Breast epithelium (tissue), 4 donors: ENCODE measurements at regions not wholly inside any gene's neighbourhood (a gene's known extent, or its start where the extent isn't known, plus 50 kb on each side); places are given as distances from the start of the nearest gene placed in this dataset.

Experiments used
- DNase-seq, 2 donors: peaks; one replicate each; pipeline ENCODE4 v3.0.0-alpha.2; 2019; ENCODE audit warnings: low spot score in 2 of 2
- H3K27ac ChIP-seq, 2 donors: fragments of 200-600 bp; sonication (generic) in 1 of 2; one replicate each; pipeline ENCODE4 v1.5.1; 2016 to 2019; ENCODE audit warnings: mild to moderate bottlenecking in 1 of 2
- H3K27me3 ChIP-seq, 2 donors: fragments of 200-600 bp; sonication (generic) in 1 of 2; one replicate each; pipeline versions ENCODE4 v1.5.1 to v1.6.0; 2017 to 2019; ENCODE audit warnings: control low read depth in 1 of 2, mild to moderate bottlenecking in 1 of 2
- H3K36me3 ChIP-seq: fragments of 200-600 bp; one replicate; pipeline ENCODE4 v1.5.1; 2019
- H3K4me1 ChIP-seq, 2 donors: fragments of 200-600 bp; sonication (generic); one replicate each; pipeline ENCODE4 v1.5.1; 2016 to 2019; ENCODE audit warnings: control low read depth in 1 of 2
- H3K4me3 ChIP-seq, 3 donors: fragments of 200-600 bp; sonication (generic); 1 replicate in 2 of 3; 2 replicates in 1 of 3; pipeline ENCODE4 v1.5.1; 2016 to 2019; ENCODE audit warnings: mild to moderate bottlenecking in 3 of 3, moderate library complexity in 2 of 3
- H3K9me3 ChIP-seq, 2 donors: fragments of 200-600 bp; sonication (generic) in 1 of 2; one replicate each; pipeline ENCODE4 v1.5.1; 2016 to 2019; ENCODE audit warnings: control low read depth in 1 of 2
- POLR2A ChIP-seq: fragments of 450-650 bp; IDR thresholded peaks from one replicate; pipeline ENCODE4 v1.6.1; 2016; ENCODE audit warnings: antibody characterized with exemption, mild to moderate bottlenecking, moderate library complexity
- POLR2AphosphoS5 ChIP-seq, 3 donors: sonication (generic); formaldehyde crosslinking; IDR thresholded peaks; one replicate each; pipeline ENCODE4 v1.6.1; 2017; ENCODE audit warnings: antibody characterized with exemption in 3 of 3
- intact Hi-C: fragments of 100-400 bp; cut with DNase I; formaldehyde crosslinking; loops from one replicate; pipeline ENCODE4 v1.15.1; 2023; ENCODE audit warnings: low total_unique reads
- TF ChIP-seq, protein P1 (sequence below), 3 donors: fragments of 450-650 bp; IDR thresholded peaks; one replicate each; pipeline ENCODE4 v1.5.1; 2016 to 2017; ENCODE audit warnings: antibody characterized with exemption in 3 of 3, mild to moderate bottlenecking in 3 of 3, moderate library complexity in 3 of 3

GRCh38 chr16:63349961-63350360 lies 1313.7 kb upstream of the CDH8 start:
- DNase-seq = no peak
- intact Hi-C loops = no loop called here

DNA sequence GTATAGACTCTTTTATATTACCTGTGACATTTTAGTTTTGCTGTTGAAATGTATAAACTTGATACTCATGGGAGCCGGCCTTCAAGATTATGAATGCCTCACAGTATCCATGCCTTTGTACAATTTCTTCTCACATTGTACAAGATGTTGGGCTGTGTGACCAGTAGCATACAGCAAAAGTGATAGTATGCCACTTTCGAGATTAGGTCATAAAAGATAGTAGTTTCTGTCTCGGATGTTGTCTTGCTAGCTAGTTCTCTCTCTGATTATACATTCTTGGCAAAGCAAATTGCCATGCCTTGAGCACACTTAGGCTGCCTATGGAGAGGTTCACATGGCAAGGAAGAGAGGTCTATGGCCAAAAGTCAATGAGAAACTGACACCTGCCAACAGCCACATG lies 1309.8 kb upstream of the CDH8 start:
- H3K27ac ChIP-seq = no peak overlapping the region
- H3K4me3 ChIP-seq = no peak overlapping the region
- TF ChIP-seq, protein P1, sequence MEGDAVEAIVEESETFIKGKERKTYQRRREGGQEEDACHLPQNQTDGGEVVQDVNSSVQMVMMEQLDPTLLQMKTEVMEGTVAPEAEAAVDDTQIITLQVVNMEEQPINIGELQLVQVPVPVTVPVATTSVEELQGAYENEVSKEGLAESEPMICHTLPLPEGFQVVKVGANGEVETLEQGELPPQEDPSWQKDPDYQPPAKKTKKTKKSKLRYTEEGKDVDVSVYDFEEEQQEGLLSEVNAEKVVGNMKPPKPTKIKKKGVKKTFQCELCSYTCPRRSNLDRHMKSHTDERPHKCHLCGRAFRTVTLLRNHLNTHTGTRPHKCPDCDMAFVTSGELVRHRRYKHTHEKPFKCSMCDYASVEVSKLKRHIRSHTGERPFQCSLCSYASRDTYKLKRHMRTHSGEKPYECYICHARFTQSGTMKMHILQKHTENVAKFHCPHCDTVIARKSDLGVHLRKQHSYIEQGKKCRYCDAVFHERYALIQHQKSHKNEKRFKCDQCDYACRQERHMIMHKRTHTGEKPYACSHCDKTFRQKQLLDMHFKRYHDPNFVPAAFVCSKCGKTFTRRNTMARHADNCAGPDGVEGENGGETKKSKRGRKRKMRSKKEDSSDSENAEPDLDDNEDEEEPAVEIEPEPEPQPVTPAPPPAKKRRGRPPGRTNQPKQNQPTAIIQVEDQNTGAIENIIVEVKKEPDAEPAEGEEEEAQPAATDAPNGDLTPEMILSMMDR (IDR thresholded peaks at IDR 0.05) = no peak
- TF ChIP-seq POLR2A = no peak
- TF ChIP-seq POLR2AphosphoS5 (IDR thresholded peaks at IDR 0.05) = no peak
- no peaks in the 10 kb centered on the region for H3K27me3 ChIP-seq
- intact Hi-C loops = no loop called here
- no peaks in the 10 kb centered on the region for H3K36me3 ChIP-seq
- DNase-seq = no peak
- H3K4me1 ChIP-seq = no peaks in the 10 kb centered on the region
- no peaks in the 10 kb centered on the region for H3K9me3 ChIP-seq

More at GRCh38 chr16:63349961-63350360, 1313.7 kb upstream of the CDH8 start:
- no peaks in the 10 kb centered on the region for H3K36me3 ChIP-seq
- no peaks in the 10 kb centered on the region for H3K9me3 ChIP-seq
- H3K27me3 ChIP-seq = no peaks in the 10 kb centered on the region
- H3K4me3 ChIP-seq = no peak overlapping the region
- no peaks in the 10 kb centered on the region for H3K4me1 ChIP-seq
- TF ChIP-seq, protein P1 (IDR thresholded peaks at IDR 0.05) = no peak
- TF ChIP-seq POLR2AphosphoS5 (IDR thresholded peaks at IDR 0.05) (no peak), POLR2A (no peak)
- no peak overlapping the region for H3K27ac ChIP-seq

GRCh38 chr16:63337264-63337663 lies 1301.0 kb upstream of the CDH8 start:
- Histone ChIP-seq H3K27me3 (no peaks in the 10 kb centered on the region), H3K36me3 (no peaks in the 10 kb centered on the region), H3K27ac (no peak overlapping the region), H3K4me1 (no peaks in the 10 kb centered on the region), H3K4me3 (no peak overlapping the region), H3K9me3 (peaks cover 0 to 8% of the 10 kb centered on the region in 2 donors)
- TF ChIP-seq POLR2A = no peak
- TF ChIP-seq POLR2AphosphoS5 (IDR thresholded peaks at IDR 0.05) = no peak
- TF ChIP-seq, protein P1 (IDR thresholded peaks at IDR 0.05) = no peak
- intact Hi-C loops = no loop called here
- no peak for DNase-seq

GRCh38 chr16:63331111-63331510 lies 1294.9 kb upstream of the CDH8 start:
- no peak overlapping the region for H3K27ac ChIP-seq
- H3K27me3 ChIP-seq = no peaks in the 10 kb centered on the region
- TF ChIP-seq POLR2A (no peak), POLR2AphosphoS5 (IDR thresholded peaks at IDR 0.05) (no peak)
- TF ChIP-seq, protein P1 (IDR thresholded peaks at IDR 0.05) = no peak
- no peaks in the 10 kb centered on the region for H3K9me3 ChIP-seq
- DNase-seq = no peak
- no peaks in the 10 kb centered on the region for H3K36me3 ChIP-seq
- no peaks in the 10 kb centered on the region for H3K4me1 ChIP-seq
- no peak overlapping the region for H3K4me3 ChIP-seq
- intact Hi-C loops = loop anchor here (5.0 kb wide), 1 partner anchor 1016 kb away; no protein-coding TSS in a partner anchor

DNA sequence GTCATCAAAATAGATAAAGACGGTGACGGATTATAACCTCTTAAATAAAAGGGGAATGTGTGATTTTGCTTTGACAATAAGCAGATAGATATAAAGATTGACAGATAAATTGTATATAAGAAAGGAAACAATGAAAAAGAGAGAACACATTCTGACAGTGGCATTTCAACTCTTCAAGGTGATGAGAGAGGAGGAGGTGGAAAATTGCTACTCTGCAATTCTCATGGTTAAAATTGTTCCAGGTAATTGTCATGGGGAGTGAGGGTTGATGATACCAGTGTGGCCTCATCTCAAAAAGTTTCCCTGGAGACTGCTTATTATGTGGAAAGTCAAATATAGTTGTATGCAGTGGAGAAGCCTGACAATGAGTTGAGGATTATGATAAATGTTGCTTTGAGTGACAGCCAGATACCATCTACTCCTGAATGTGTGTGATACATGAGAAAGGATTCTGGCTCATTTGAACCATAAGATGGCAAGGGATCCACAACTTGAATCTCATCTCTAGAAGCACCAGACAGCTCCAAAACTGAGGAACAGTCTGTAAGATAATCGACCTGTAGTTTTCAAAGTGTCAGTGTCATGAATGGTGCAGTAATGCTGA lies 1290.6 kb upstream of the CDH8 start:
- Histone ChIP-seq H3K4me1 (no peaks in the 10 kb centered on the region), H3K9me3 (no peaks in the 10 kb centered on the region), H3K27ac (no peak overlapping the region), H3K4me3 (no peak overlapping the region), H3K36me3 (no peaks in the 10 kb centered on the region), H3K27me3 (no peaks in the 10 kb centered on the region)
- intact Hi-C loops = no loop called here
- DNase-seq = no peak
- TF ChIP-seq POLR2A (no peak), POLR2AphosphoS5 (IDR thresholded peaks at IDR 0.05) (no peak)
- TF ChIP-seq, protein P1 (IDR thresholded peaks at IDR 0.05) = no peak
